Upper lobe of left lung (tissue), 4 donors: ENCODE measurements at regions not wholly inside any gene's neighbourhood (a gene's known extent, or its start where the extent isn't known, plus 50 kb on each side); places are given as distances from the start of the nearest gene placed in this dataset.

Source experiments
- POLR2AphosphoS5 ChIP-seq, 2 donors: sonication (generic); formaldehyde crosslinking; IDR thresholded peaks; one replicate each; pipeline ENCODE4 v1.5.1; 2017; ENCODE audit warnings: antibody characterized with exemption in 2 of 2
- TF ChIP-seq, protein P1 (sequence below), 6 experiments: fragments of 450-650 bp in 4 of 6; fragments of 200-600 bp in 2 of 6; sonication (generic) in 2 of 6; IDR thresholded peaks; one replicate each; pipeline ENCODE4 v1.5.1; 2016 to 2019; ENCODE audit warnings: antibody characterized with exemption in 6 of 6

DNA sequence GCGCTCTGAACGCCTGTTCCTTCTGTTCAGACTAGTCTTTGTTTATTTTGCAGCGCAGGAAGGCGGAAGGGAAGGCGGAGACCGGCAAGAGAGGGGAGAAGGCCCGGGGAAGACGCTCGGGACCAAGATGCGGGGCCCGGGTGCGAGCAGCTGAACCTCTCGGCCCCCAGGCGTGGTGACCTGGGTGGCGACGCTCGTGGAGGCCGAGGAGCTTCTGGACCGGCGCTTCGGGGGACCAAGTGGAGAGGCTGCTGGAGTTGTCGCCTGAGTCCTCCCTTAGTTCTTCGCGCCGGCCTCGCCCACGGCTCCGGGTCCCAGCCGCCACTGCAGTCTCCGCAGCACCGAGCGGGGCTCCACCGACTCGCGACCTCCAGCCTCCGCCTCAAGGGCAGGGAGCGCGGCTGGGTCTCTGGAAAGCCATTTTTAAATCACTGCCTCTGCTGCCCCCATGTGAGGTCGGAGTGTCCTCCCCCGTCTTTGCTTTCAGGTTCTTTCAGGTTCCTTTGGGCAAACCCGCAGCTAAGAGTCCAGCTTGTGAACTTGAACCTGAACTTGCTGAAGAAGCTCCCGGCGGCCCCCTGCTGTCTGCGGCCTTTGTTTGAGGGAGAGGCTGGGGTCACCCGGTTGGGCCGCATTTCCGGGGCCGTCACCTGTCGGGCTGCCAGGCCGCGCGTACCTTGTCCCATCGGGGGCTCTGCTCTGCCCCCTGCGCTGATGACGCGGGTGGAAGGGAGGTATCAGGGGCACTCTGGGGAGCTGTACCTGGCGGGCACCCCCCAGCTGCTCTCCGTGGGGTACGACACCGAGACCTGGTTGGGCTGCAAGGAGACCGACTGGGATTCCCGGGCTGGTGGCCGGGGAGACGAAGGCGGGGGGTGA lies 136.0 kb downstream of the KIF20B start:
- TF ChIP-seq, protein P1, sequence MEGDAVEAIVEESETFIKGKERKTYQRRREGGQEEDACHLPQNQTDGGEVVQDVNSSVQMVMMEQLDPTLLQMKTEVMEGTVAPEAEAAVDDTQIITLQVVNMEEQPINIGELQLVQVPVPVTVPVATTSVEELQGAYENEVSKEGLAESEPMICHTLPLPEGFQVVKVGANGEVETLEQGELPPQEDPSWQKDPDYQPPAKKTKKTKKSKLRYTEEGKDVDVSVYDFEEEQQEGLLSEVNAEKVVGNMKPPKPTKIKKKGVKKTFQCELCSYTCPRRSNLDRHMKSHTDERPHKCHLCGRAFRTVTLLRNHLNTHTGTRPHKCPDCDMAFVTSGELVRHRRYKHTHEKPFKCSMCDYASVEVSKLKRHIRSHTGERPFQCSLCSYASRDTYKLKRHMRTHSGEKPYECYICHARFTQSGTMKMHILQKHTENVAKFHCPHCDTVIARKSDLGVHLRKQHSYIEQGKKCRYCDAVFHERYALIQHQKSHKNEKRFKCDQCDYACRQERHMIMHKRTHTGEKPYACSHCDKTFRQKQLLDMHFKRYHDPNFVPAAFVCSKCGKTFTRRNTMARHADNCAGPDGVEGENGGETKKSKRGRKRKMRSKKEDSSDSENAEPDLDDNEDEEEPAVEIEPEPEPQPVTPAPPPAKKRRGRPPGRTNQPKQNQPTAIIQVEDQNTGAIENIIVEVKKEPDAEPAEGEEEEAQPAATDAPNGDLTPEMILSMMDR (IDR thresholded peaks at IDR 0.05): no peak
- TF ChIP-seq POLR2AphosphoS5 (IDR thresholded peaks at IDR 0.05): no peak
